ENCODE measurements at regions not wholly inside any gene's neighbourhood (a gene's known extent, or its start where the extent isn't known, plus 50 kb on each side); places are given as distances from the start of the nearest gene placed in this dataset.
"Not testable (repeated sequence)": the region's sequence is repeated elsewhere in the genome, so short reads cannot be mapped to it uniquely, and the experiment has no call there.

GRCh38 chr1:221045151-221045550 lies 165.9 kb downstream of the HLX start:
- CTCF ChIA-PET: no interaction called here
- POLR2A ChIA-PET (ENCODE audit: unreplicated experiment): no interaction called here
- Histone ChIP-seq H3K27ac (ENCODE audit: low read length) (no peak overlapping the region), H3K9ac (ENCODE audit: low read length) (no peak overlapping the region), H3K79me2 (ENCODE audit: low read length) (no peaks in the 10 kb centered on the region), H3K4me1 (ENCODE audit: insufficient read depth, low read length) (no peaks in the 10 kb centered on the region), H3K27me3 (ENCODE audit: low read length) (no peaks in the 10 kb centered on the region), H3K9me2 (replicated peaks; ENCODE audit: low read length) (no peaks in the 10 kb centered on the region), H3K9me3 (ENCODE audit: low read length) (no peaks in the 10 kb centered on the region), H4K20me1 (ENCODE audit: low read length) (no peaks in the 10 kb centered on the region), H3F3A (ENCODE audit: low read length, unreplicated experiment) (no peaks in the 10 kb centered on the region), H3K4me2 (ENCODE audit: low read length) (no peak overlapping the region), H3K4me3 (ENCODE audit: low read length) (no peak overlapping the region), H3K36me3 (ENCODE audit: low read depth, low read length) (no peaks in the 10 kb centered on the region), H2AFZ (ENCODE audit: low read length) (no peak overlapping the region)
- no peak for ATAC-seq
- no TSS peak for BruUV-seq (replicated peaks)
- TF ChIP-seq CTCF (conservative IDR thresholded peaks at IDR 0.05; ENCODE audit: low read depth, low read length) (no peak), EZH2 (IDR thresholded peaks at IDR 0.05; ENCODE audit: low read length, unreplicated experiment) (no peak), EZH2phosphoT487 (IDR thresholded peaks at IDR 0.05; ENCODE audit: borderline replicate concordance, low read length) (no peak)
- DNase-seq: no peak
- intact Hi-C loops (cut with micrococcal nuclease): no loop called here

GRCh38 chr1:221045842-221046831 lies 166.9 kb downstream of the HLX start:
- DNase-seq (no peak), ATAC-seq (no peak; the same call in 1 of the 2 replicates)
- Histone ChIP-seq H3F3A (ENCODE audit: low read length, unreplicated experiment) (no peaks in the 10 kb centered on the region), H3K36me3 (ENCODE audit: low read depth, low read length) (no peaks in the 10 kb centered on the region), H2AFZ (ENCODE audit: low read length) (peak overlapping the region; percentile 30), H3K9ac (ENCODE audit: low read length) (no peak overlapping the region), H3K4me2 (ENCODE audit: low read length) (no peak overlapping the region), H3K9me3 (ENCODE audit: low read length) (no peaks in the 10 kb centered on the region), H3K27ac (ENCODE audit: low read length) (no peak overlapping the region), H3K4me1 (ENCODE audit: insufficient read depth, low read length) (no peaks in the 10 kb centered on the region), H3K79me2 (ENCODE audit: low read length) (no peaks in the 10 kb centered on the region), H3K4me3 (ENCODE audit: low read length) (no peak overlapping the region), H3K27me3 (ENCODE audit: low read length) (no peaks in the 10 kb centered on the region), H4K20me1 (ENCODE audit: low read length) (no peaks in the 10 kb centered on the region), H3K9me2 (replicated peaks; ENCODE audit: low read length) (no peaks in the 10 kb centered on the region)
- TF ChIP-seq EZH2 (IDR thresholded peaks at IDR 0.05; ENCODE audit: low read length, unreplicated experiment): no peak
- TF ChIP-seq EZH2phosphoT487 (IDR thresholded peaks at IDR 0.05; ENCODE audit: borderline replicate concordance, low read length): no peak
- TF ChIP-seq CTCF (conservative IDR thresholded peaks at IDR 0.05; ENCODE audit: low read depth, low read length): no peak
- BruUV-seq (replicated peaks): no TSS peak
- intact Hi-C loops (cut with micrococcal nuclease): no loop called here
- ChIA-PET POLR2A (ENCODE audit: unreplicated experiment) (interaction anchor here (0.7 kb wide), 1 partner anchor 46 kb away, joined by 3 read pairs; no protein-coding TSS in a partner anchor), CTCF (no interaction called here)

- ATAC-seq; H3F3A ChIP-seq (ENCODE audit: low read length, unreplicated experiment); H3K27ac ChIP-seq (ENCODE audit: low read length); H3K79me2 ChIP-seq (ENCODE audit: low read length); H3K36me3 ChIP-seq (ENCODE audit: low read depth, low read length); H3K9me2 ChIP-seq (replicated peaks; ENCODE audit: low read length); DNase-seq; POLR2A ChIA-PET (ENCODE audit: unreplicated experiment); H4K20me1 ChIP-seq (ENCODE audit: low read length); CTCF ChIA-PET; H2AFZ ChIP-seq (ENCODE audit: low read length); H3K4me2 ChIP-seq (ENCODE audit: low read length); H3K9ac ChIP-seq (ENCODE audit: low read length); H3K27me3 ChIP-seq (ENCODE audit: low read length); H3K9me3 ChIP-seq (ENCODE audit: low read length); H3K4me3 ChIP-seq (ENCODE audit: low read length); intact Hi-C loops (cut with micrococcal nuclease); BruUV-seq (replicated peaks): not testable (repeated sequence)
- peaks cover 19% of the 10 kb centered on the region for H3K4me1 ChIP-seq (ENCODE audit: insufficient read depth, low read length)
Measured at GRCh38 chr1:221051391-221051790, 172.1 kb downstream of the HLX start.

Data from PC-3 (cell line).